Colon (tissue), 2 donors: ENCODE measurements at regions not wholly inside any gene's neighbourhood (a gene's known extent, or its start where the extent isn't known, plus 50 kb on each side); places are given as distances from the start of the nearest gene placed in this dataset.

Experiments
- FAIRE-seq: peaks from 2 replicates; lab custom pipeline; 2012; peaks lifted over from hg19 to GRCh38; lab: Jason Lieb, UNC
- donor health status: control.
- donor health status: control.

DNA sequence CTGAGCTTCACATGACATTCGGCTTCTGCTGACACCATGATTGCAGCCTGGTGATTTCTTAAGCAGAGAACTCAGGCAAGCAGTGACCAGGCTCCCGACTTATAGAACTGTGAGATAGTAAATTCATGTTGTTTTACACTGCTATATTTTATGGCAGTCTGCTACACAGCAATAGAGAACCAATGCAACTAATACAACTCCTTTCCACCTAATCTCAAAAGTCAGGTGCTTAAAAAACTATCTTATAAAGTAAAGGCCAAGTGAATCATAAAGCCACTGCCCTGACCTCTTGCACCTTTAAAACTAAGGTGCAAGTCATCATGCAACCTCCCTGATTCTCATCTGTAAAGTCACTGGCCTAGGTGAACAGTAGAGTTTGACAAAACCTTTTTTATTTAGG, 95.3 kb upstream of the GLS start:
- no peak for FAIRE-seq

GRCh38 chr2:190786404-190787166, 94.0 kb upstream of the GLS start:
- FAIRE-seq, result no peak

DNA sequence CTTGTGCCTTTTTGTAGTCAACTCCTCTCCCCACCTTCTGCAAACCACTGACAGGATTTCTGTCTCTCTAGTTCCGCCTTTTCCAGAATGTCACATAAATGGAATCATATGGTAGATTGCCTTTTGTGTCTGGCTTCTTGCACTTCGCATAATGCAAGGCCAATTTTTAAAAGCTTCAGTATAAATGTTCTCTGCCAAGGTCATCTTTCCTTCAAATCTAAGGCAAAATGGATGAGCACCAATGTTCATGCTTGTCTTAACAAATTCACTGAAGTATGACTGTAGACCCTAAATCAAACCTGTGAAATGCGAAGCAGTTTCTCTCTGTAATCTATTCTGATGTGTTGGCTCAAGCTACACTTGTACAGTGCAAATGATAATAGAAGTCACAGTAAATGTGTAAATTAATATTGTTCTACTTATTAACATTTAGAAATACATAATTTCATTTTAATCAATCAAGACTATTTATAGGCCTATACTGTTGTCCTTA, 92.8 kb upstream of the GLS start:
- FAIRE-seq, result no peak

DNA sequence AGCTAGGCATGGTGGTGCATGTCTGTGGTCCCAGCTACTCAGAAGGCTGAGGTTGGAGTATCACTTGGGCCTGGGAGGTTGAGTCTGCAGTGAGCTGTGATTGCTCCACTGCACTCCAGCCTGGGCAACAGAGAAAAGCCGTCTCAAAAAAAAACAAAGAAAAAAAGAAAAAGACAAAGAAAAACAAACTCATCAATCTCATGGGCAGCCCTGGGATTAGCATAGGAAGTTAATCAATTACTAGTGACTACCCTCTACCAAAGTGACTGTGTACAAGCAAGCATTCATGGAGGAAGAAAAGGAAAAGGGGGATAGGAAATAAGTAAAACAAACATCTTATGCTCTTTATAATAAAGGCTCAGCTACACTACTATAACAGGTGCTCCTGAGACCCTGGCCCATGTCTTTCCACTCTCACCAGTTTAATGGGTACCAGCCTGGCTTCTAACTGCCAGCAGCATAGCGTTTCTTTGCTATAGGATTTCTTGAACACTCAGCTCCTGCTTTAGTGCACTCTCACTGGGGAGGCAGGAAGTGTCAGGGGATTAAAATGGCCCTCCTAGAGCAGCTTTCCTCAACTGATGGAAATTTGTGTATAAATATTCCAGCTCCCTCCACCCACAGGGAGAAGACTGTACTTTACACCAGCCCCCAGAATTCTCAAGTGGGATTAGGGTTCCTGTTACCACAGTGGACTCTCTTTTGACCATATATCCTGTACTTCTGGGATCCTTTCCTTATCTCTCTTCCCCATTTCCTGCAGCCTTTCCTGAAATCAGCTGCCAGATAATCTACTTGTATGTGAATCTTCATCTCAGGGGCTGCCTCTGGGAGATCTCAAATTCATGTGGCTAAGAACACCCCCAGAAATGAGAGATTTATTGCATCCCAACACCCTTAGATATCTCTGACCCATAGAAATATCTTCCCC, 91.3 kb upstream of the GLS start:
- FAIRE-seq, result no peak

DNA sequence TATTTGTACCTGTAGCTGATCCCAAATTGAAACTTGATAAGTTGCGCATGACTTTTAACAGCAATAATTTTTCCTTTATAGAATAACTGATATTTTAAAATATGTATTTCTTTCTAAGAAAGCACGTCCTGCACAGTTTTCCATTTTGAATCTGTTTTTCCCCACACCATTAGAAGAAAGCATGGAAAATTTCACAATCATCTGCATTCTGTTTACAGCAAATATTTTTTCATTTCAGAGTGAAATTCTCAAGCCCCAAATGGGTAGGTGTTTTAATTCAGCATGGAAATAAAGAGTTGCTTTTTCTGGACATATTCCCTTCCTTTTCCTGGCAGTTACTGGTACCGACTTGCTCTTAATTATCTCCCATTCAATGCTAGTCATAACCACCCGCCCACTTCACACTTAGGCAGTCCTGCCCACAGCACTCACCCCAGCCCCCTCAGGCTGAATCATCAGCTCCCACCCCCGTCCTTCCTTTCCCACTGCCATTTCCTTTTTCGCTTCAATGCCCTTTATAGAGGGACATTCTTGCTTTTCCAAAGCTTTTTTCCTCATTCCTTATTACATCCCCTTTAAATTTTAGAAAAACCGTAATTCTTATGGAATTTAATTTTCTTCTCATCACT, 89.2 kb upstream of the GLS start:
- FAIRE-seq, result no peak

- FAIRE-seq, result no peak
Measured at GRCh38 chr2:190791976-190792575, 88.5 kb upstream of the GLS start.

GRCh38 chr2:190792956-190793888, 87.4 kb upstream of the GLS start:
- FAIRE-seq, result no peak

DNA sequence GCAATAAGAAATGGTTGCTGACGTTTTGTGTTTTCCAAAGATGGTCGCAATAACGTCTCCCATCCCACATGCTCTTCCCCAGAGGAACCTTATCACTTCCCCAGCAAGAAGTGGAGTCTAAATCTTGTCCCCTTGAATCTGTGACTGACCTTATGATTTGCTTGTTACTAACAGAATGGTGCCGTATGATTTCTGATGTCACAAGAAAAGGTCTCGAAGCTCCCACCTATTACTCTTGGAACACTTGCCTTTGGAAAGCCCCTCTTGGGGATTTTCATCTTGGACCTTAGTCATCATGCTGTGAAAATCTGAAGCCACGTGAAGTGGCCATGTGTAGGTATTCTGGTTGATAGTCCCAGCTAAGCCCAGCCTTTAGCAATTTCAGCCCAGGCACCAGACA, 86.2 kb upstream of the GLS start:
- no peak for FAIRE-seq

DNA sequence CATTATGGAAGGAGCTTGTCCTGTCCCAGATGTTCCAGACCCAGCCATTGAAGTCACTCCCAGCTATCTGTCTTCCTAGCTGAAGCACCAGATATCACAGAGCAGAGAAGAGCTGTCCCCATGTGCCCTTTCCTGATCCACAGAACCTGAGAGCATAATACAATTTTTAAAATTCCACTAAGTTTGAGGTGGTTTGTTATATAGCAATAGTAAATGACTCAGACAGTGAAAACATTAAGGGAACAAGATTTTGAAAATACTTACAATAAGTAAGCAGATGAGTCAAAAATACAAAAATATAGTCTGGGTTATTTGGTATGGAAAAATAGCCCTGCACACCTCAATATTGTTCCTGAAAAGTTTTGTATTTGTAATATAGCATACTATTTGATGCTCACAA, 85.8 kb upstream of the GLS start:
- no peak for FAIRE-seq

DNA sequence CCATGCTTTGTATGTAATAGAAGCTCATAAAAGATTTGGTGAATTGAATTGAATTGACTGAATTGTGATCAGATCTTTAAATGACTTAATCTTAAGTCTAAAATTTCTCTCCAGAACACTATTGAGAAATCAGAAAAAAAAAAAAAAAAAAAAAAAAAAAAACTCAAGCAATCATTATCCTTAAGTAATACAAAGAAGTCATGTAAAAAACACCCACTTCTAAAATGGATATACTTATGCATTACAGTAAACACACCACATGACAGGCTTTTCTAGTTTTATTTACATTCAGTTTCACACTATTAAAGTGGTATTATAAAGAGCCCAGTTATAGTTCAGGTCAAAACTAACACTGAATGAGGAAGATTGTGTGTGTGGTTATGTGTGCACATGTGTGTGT, 84.9 kb upstream of the GLS start:
- no peak for FAIRE-seq

DNA sequence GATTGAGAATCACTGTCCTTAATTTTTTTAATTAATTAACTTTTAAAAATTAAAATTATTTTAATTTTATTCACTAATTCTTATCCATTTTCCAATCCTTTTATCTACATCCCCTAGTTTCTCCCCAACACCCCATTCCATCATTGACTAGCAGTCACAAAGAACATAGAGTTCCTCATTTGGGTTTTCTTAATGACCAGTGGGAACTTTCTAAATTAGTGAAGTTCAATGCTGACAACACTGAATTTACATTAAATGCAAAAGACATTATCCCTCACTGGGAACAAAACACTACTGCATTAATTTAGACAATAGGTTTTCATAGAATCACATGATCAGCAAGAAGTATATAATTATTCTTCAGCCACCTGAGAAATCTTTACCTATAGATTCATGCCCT, 80.6 kb upstream of the GLS start:
- FAIRE-seq, result no peak

DNA sequence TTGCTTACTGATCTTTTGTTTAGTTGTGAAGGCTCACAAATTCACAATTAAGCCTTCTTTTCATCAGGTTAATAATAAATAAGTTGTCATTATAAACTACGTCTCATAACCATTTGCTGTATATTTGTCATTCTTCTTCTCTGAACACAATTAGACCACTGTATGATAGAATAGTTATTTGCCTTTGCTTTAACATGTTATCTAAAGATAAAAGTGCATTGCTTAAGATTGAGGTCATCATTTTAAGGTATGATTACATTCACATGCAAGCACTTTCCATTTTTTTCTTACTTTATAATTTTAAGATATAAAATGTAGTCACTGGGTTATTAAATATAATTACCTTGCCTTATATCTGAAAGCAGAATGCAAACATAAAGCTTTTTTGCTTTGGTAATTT, 80.1 kb upstream of the GLS start:
- no peak for FAIRE-seq

DNA sequence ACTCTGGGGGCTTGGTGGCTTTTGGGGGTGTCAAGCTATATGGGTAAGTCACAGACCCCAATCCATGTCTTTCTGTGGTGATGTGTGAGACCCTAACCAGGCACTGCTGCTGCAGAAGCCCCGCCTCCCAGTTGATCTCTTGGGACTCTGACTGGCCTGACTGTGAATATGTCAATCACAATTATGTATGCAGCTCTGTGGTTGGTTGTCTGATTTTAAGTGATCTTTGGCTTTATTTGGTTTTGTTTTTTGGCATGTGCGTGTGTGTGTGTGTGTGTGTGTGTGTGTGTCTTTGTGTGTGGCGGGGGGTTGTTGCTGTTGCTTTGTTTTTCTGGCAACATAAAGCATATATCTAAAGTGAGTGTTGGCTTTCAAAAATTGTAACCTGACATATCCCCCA, 78.5 kb upstream of the GLS start:
- FAIRE-seq, result no peak

GRCh38 chr2:190802626-190803209, 77.9 kb upstream of the GLS start:
- FAIRE-seq, result no peak

- no peak for FAIRE-seq
Measured at GRCh38 chr2:190804182-190804795, 76.3 kb upstream of the GLS start.

GRCh38 chr2:190805126-190805525, 75.5 kb upstream of the GLS start:
- FAIRE-seq, result no peak

- no peak for FAIRE-seq
Measured at GRCh38 chr2:190805843-190806242, 74.8 kb upstream of the GLS start.

DNA sequence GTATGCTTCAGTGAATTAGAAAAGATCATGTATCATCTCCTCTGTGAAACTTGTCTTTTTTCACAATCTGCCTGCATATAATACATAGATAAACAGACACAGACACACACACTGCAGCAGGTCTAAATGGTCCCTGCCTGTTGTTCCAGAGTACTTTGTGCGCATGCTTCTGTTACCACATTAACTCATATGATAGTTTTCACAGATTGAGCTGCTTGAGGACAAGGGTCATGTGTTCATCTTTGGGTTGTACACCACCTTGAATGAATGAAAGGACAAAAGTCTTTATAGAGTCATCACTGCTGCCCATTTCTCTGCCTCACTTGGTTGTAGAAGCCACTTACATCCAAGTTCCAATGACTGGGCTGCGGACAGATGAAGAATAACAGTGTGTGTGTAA, 72.7 kb upstream of the GLS start:
- FAIRE-seq, result no peak

DNA sequence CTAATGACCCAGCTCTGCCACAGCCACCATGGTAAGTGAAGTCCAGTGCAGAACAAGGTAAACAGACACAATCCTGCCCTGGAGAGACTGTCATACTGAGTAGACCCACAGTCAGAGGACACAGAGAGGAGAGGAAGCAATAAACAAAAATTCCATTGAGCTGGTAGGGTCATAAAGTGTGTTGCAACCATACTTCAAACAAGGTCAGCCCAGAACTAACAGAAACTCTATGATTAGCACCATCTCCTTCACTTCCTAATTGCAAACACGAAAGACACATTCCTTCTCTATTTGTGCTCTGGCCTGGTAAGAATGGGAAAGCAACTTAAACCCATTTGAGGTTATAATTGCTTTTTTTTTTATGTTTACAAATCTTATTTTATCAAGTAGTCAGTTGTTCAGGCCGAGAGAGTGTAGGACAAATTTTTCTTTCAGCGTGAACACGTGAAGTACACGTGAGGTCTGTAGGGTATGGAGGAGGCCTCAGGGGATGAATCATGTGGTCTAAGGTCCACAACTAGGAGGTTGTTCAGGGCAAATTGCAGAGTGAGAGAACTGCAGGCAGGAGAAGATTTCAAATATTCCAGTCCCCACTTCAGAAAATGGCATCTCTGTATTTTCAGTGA, 71.4 kb upstream of the GLS start:
- FAIRE-seq, result no peak
